ENCODE measurements at regions not wholly inside any gene's neighbourhood (a gene's known extent, or its start where the extent isn't known, plus 50 kb on each side); places are given as distances from the start of the nearest gene placed in this dataset.
"Not testable (repeated sequence)": the region's sequence is repeated elsewhere in the genome, so short reads cannot be mapped to it uniquely, and the experiment has no call there.

DNA sequence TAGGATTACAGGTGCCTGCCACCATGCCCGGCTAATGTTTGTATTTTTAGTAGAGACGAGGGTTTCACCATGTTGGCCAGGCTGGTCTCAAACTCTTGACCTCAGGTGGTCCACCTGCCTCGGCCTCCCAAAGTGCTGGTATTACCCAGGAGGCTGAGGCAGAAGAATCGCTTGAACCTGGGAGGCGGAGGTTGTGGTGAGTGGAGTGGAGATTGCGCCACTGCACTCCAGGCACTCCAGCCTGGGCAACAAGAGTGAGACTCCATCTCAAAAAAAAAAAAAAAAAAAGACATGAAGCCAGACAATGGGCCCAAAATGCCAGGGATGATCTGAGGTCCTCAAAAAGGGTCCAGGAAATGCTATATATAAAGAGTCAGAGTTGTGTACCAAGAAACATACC is 392.9 kb downstream of the SEC14L1 start:
- DNase-seq = not testable (repeated sequence)

- DNase-seq = no peak
Measured at GRCh38 chr17:77534137-77534536, 393.4 kb downstream of the SEC14L1 start.

GRCh38 chr17:77535435-77535834 is 394.7 kb downstream of the SEC14L1 start:
- DNase-seq = no peak

GRCh38 chr17:77535892-77536291 is 395.1 kb downstream of the SEC14L1 start:
- no peak for DNase-seq

DNA sequence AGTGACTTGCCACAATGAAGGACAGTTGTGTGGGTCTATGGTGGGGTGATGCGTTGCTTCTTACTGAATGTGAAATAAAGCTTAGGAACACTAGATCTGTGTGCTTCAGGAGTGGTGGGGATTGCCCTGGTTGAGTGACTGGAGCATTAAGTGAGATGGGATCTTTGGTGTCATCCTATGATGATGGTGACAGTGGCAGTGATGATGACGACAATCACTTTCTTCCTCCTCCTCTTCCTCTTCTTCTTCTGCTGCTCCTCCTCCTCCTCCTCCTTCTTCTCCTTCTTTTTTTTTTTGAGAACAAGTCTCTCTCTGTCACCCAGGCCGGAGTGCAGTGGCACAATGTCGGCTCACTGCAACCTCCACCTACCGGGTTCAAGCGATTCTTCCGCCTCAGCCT is 396.8 kb downstream of the SEC14L1 start:
- no peak for DNase-seq

DNA sequence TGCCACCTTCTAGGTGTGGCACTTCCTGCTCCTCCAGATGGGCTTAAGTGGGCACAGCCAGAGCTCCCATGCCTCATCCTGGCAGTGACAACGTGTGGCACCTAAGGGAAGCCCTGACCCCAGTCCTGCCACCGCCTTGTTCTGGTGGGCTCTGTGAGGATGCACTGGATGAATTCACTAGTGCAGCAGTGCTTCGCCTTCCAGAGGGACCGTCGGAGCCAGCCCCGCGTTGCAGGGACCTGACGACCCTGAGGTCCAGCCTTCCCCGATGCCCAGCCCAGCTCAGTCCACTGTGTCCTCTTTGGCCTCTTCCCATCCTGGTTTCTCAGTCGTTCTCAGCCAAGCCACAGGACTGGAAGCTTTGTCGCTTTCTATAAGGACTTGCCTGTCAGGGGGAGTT is 399.8 kb downstream of the SEC14L1 start:
- DNase-seq = no peak

DNA sequence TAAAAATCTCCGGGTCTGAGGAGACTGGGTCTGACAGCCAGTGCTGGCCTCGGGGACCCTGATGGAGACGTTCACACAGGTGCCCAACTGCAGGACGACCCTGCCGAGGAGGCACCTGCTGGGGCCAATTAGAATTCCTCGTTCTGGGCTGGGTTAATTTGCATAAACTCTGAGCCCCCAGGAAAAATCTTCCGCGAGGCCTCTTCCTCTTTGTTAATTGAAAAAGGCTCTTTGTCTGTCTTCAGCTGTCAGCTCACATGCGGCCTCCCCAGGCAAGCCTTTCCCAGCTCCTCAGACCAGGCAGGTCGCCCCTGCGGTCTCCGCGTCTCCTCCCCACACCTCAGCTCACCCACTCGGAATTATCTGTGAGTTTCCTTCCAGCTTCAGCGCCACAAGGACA is 400.2 kb downstream of the SEC14L1 start:
- no peak for DNase-seq

DNA sequence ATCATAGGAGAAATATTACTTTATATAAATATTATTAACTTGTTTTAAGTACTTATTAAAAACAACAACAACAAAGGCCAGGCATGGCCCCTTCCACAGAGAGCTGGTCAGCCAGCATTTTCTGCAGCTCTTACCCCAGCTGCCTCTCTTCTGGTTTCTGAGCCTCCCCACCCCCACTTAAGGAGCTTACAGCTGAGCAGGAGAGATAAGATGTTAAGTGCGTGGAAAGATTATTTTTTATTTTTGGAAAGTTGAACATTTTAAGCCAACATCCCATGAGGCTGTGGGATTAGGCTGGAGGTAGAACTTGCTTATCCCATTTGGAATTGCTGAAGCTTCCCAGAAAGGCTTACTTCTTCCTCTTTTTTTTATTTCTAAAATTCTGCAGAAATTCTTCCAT is 401.2 kb downstream of the SEC14L1 start:
- DNase-seq = no peak

DNA sequence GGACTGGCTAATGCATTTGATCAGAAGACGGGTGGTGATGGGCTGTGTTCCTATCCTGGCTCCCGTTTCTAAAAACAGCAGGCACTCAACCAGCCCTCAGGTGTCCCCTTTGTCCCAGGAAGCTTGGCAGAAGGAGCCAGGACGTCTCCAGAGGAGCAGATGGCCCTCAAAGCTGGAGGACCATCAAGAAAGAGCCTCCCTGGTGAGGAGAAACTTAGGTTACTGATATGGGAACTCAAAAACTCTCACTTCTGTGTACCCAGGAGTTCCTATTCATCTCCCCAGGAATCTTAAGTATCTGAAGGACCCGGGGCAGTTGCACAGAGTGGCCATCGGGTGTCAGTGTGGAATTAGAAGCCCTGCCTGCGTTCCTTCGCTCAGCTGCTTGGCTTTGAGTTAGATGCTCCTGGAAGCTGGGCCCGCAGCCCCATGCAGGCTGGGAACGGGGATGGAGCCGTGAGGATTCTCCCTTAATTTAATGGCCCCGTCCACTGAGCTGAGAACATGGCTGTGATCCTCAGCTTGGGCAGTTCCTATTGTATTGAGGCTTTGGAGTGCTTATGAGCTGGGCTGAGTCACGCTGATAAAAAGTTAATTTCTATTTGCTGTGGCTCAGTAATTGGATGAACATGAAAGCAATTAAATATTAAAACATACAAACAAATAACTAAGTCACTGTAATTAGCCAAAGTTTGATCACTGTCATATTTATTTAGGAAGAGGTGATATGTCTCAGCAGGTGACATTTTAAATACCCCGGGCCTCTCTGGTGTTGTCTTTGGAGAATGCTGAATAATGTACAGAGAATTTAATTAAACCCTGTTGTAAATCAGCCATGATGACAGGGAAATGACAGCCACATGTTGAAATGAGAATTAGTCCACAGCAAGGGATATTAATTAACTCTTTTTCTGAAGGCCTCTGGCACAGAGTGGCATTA is 402.1 kb downstream of the SEC14L1 start:
- DNase-seq = peak; percentile 90

DNA sequence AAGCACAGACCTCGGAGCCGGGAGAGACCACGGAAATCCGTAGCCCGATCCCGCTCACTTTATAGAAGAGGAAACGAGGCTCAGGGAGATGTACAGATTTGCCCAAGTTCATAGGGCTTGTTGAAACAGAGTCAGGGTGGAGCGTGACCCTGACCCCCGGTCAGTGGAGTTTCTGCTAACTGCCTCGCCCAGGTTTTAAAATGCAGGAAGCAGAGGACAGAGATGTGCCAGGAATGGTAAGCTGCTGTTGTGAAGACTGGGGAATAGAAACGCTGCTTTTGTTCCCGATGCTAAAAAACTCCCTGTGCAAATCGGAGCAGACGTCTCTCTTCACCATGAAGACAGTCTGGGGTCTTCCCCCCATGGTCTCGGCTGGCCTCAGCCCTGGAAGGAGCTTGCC is 403.0 kb downstream of the SEC14L1 start:
- DNase-seq = no peak

- DNase-seq = no peak
Measured at GRCh38 chr17:77544347-77545110, 403.8 kb downstream of the SEC14L1 start.

GRCh38 chr17:77546772-77547241 is 406.0 kb downstream of the SEC14L1 start:
- DNase-seq = no peak

- no peak for DNase-seq
Measured at GRCh38 chr17:77548967-77549366, 408.2 kb downstream of the SEC14L1 start.

DNA sequence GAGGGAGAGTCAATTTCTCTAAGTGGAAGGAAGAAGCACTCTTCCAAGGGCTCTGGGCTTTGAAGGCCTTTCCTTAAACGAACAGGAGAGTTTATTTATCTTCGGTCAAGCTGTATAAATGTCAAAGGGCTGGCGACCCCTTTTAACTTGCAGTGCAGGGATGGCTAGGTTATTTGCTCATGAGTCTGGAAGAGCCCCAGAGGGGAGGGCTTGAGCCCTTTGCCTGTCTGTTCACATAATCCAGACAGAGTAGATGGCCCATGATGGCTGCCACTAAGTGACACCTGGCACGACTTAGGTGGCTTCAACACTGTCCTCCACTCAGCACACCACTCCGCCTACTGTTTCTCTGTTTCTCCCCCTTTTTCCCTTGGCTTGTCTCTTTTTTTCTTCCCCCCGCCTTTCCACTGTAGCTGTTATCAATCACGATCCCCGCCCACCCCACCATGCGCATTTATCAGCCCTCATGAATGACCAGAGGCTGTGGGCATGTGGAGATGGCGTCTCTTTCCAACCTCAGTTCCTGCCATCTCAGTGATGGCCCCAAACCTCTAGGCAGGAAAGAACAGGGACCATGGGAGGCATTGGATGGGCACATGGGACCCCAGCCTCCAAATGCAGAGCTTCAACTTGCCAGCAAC is 408.7 kb upstream of the TNRC6C start:
- DNase-seq = no peak

DNA sequence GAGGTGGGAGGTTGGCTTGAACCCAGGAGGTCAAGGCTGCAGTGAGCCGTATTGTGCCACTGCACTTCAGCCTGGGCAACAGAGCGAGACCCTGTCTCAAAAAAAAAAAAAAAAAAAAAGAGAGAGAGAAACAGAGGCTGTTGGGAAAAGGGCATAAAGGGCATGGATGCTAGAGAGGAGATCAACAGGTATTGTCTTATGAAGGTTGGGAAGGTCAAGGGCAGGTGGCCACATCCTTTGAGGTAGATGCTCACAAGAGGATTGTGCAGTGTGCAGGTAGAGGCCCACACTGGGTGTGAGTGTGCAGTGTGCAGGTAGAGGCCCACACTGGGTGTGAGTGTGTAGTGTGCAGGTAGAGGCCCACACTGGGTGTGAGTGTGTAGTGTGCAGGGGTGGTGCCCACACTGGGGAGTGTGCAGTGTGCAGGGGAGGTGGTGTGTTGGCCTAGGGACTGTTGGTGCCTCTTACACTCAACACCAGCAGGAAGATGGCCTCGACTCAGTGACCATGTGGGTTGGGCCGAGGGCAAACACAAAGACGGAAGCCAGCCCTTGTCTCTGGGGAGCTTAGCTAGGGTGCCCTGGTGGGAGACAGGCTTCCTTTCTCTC is 404.9 kb upstream of the TNRC6C start:
- DNase-seq = no peak

DNA sequence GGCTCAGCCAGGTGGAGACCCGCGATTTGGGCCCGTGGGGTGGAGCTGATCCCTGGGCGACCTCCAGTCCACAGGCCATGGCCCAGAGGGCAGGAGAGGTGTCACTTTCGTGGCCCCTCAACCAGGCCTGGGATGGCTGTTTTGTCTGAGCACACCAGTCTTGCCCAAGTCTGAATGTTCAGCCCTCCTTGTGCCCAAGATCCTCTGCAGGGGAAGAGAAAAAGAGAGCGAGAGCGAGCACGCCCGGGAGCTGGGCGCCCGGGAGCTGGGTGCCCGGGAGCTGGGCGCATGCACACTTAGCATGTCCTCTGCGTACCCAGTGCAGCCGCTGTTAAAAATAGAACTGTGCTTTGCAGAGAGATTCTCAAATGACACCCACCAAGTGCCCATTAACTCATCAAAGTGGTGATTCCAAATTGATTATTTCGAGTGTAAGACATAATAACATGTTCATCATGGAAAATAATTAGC is 403.3 kb upstream of the TNRC6C start:
- no peak for DNase-seq

DNA sequence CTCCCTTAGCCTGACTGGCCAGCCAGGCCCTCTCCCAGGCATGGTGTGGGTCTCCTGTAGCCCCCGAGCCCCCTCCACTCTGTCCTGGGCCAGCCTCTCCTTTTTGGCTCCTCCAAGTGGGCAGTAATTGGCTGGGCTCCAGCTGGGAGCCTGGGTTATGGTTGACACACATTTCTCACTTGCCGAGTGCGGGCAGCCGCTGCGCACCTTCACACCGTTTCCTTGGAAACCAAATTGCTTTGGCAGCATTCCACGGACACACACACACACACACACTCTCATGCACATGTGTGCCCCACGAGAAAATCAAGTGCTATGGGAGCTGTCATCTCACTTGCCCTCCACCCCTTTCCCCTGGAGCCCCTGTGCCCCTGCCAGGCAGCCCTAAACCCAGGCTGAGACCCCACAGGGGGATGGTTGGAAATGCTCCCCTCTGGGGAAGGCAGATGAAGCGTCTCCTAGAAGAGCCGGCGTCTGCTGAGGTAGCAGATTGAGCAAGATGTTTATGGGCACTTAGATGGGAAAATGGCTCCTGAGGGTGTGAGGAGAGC is 402.7 kb upstream of the TNRC6C start:
- peak; percentile 66 for DNase-seq

DNA sequence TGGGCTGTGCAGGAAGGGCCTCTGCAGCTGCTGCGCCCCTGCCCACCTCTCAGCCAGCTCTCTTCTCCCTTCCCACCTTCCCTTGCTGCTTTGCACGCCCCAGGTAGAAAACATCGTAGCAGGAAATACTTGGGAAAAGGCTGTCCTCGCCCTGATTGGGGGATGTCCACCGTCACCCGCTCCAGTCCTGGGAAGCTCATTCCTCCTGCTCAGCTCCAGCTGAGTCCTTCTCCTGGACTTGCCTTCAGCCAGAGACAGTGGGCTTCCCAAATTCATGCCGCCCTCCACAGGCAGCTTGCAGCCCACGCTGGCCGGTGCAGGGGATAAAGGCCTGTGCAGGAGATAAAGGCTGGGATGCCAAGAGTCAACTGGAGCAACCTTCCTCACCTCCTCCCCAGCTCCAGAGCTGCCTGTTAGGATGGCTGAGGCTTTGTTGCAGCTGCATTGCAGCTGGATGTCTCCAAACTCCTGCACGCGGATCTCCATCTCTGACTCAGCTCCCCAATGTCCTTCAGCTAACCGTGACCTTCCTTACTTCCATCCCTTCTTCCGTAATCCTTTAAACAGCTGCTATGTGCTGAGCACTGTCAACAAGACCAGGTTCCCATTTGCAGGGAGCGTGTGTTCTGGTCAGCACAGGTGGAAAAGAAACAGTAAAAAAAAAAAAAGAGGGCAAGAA is 402.0 kb upstream of the TNRC6C start:
- DNase-seq = no peak

GRCh38 chr17:77558846-77559626 is 399.5 kb upstream of the TNRC6C start:
- no peak for DNase-seq

DNA sequence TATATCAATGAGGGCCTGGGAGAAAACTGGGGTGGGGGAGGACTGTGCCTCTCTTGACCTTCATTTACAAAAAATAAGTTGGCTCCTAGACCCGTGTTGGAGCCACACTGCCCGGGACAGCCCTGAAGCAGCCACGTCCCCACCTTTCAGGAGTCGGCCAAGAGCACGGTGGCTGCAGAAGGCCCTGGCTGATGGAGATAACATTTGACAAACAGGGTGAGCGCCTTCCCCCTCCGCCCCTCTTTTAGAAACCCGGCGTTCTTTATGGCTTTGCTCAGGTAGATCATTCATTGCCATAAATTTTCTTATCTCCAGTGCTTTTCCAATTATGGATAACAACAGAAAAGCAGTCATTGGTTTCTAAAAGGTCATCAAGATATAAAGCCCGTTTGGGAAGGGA is 398.1 kb upstream of the TNRC6C start:
- DNase-seq = no peak

- DNase-seq = no peak
Measured at GRCh38 chr17:77560841-77561240, 397.7 kb upstream of the TNRC6C start.

All from right hindlimb (tissue), 1 donor.